Neuronal stem cell (in vitro differentiated cells): ENCODE measurements at regions not wholly inside any gene's neighbourhood (a gene's known extent, or its start where the extent isn't known, plus 50 kb on each side); places are given as distances from the start of the nearest gene placed in this dataset.

Experiments
- DNase-seq: peaks from one replicate; pipeline ENCODE4 v3.0.0-alpha.2; 2013; ENCODE audit warnings: low spot score
- H2AFZ ChIP-seq: one replicate; pipeline ENCODE4 v1.6.1; 2013; ENCODE audit warnings: mild to moderate bottlenecking, low read length, inconsistent platforms
- H2AK5ac ChIP-seq: 2 replicates; pipeline ENCODE4 v1.6.1; 2013; ENCODE audit warnings: low read depth, mild to moderate bottlenecking, inconsistent platforms, low read length, moderate library complexity, mixed read lengths
- H2BK120ac ChIP-seq: 2 replicates; pipeline ENCODE4 v1.6.1; 2013; ENCODE audit warnings: low read depth, mild to moderate bottlenecking, inconsistent platforms, low read length, moderate library complexity, mixed read lengths
- H2BK12ac ChIP-seq: one replicate; pipeline ENCODE4 v1.6.1; 2013; ENCODE audit warnings: low read length, inconsistent platforms
- H2BK15ac ChIP-seq: 2 replicates; pipeline ENCODE4 v1.6.1; 2013; ENCODE audit warnings: mild to moderate bottlenecking, low read length, inconsistent platforms, mixed read lengths
- H2BK5ac ChIP-seq: one replicate; pipeline ENCODE4 v1.6.1; 2013; ENCODE audit warnings: inconsistent platforms, mild to moderate bottlenecking, low read length, moderate library complexity
- H3K14ac ChIP-seq: one replicate; pipeline ENCODE4 v1.6.1; 2013; ENCODE audit warnings: low read length, inconsistent platforms
- H3K18ac ChIP-seq: 2 replicates; pipeline ENCODE4 v1.6.1; 2013; ENCODE audit warnings: low read length, inconsistent platforms
- H3K23ac ChIP-seq: 2 replicates; pipeline ENCODE4 v1.6.1; 2013; ENCODE audit warnings: low read depth, mild to moderate bottlenecking, mixed read lengths, low read length, inconsistent platforms; ENCODE audit not compliant: poor library complexity
- H3K27ac ChIP-seq: replicated peaks from 3 replicates; pipeline ENCODE4 v1.5.1; 2013; ENCODE audit warnings: low read length, inconsistent platforms
- H3K27me3 ChIP-seq, 3 experiments: 2 replicates each; pipeline ENCODE4 v1.6.1; 2013; ENCODE audit warnings: low read length in 3 of 3, mild to moderate bottlenecking in 2 of 3, inconsistent platforms in 1 of 3, low read depth in 1 of 3, mixed read lengths in 1 of 3, moderate library complexity in 1 of 3; ENCODE audit not compliant: control insufficient read depth in 3 of 3, insufficient read depth in 3 of 3
- H3K36me3 ChIP-seq, 2 donors: replicated peaks in 1 of 2; 2 replicates each; pipeline ENCODE4 v1.6.1; 2013; ENCODE audit warnings: low read length in 2 of 2; ENCODE audit not compliant: control insufficient read depth in 2 of 2, insufficient read depth in 2 of 2
- H3K4ac ChIP-seq: 2 replicates; pipeline ENCODE4 v1.6.1; 2013; ENCODE audit warnings: inconsistent platforms, mild to moderate bottlenecking, low read length, moderate library complexity
- H3K4me1 ChIP-seq, 2 donors: 1 replicate in 1 of 2; 2 replicates in 1 of 2; pipeline ENCODE4 v1.6.1; 2013; ENCODE audit warnings: low read length in 2 of 2, low read depth in 1 of 2; ENCODE audit not compliant: control insufficient read depth in 2 of 2, insufficient read depth in 1 of 2
- H3K4me2 ChIP-seq: one replicate; pipeline ENCODE4 v1.6.1; 2013; ENCODE audit warnings: mild to moderate bottlenecking, low read length, inconsistent platforms; ENCODE audit not compliant: insufficient read depth, poor library complexity, severe bottlenecking
- H3K4me3 ChIP-seq, 2 donors: 2 replicates each; pipeline ENCODE4 v1.5.1; 2013; ENCODE audit warnings: low read length in 2 of 2, mild to moderate bottlenecking in 2 of 2, inconsistent platforms in 1 of 2, moderate library complexity in 1 of 2
- H3K79me1 ChIP-seq: one replicate; pipeline ENCODE4 v1.6.1; 2013; ENCODE audit warnings: low read depth, mild to moderate bottlenecking, inconsistent platforms, low read length, moderate library complexity
- H3K9ac ChIP-seq: one replicate; pipeline ENCODE4 v1.6.1; 2013; ENCODE audit warnings: mild to moderate bottlenecking, low read depth, low read length, inconsistent platforms; ENCODE audit not compliant: poor library complexity
- H3K9me3 ChIP-seq, 2 donors: replicated peaks in 1 of 2; 2 replicates each; pipeline versions ENCODE3 to v1.6.1; 2013; ENCODE audit warnings: low read length in 2 of 2, mild to moderate bottlenecking in 2 of 2, inconsistent platforms in 1 of 2, low read depth in 1 of 2, mixed read lengths in 1 of 2, moderate library complexity in 1 of 2; ENCODE audit not compliant: control insufficient read depth in 2 of 2, insufficient read depth in 1 of 2
- H4K8ac ChIP-seq: one replicate; pipeline ENCODE4 v1.6.1; 2013; ENCODE audit warnings: low read depth, mild to moderate bottlenecking, inconsistent platforms, low read length, moderate library complexity
- H4K91ac ChIP-seq: one replicate; pipeline ENCODE4 v1.6.1; 2013; ENCODE audit warnings: low read length, low read depth, mild to moderate bottlenecking, inconsistent platforms; ENCODE audit not compliant: poor library complexity
- WGBS, 2 donors: extraction: QIAGEN DNeasy Blood & Tissue Kit; methylation state at CpG; one replicate each; pipeline ENCODE4 v1.1.7; 2013; ENCODE audit warnings: missing lambda C conversion rate in 2 of 2, mixed read lengths in 1 of 2; ENCODE audit not compliant: insufficient read length in 2 of 2, insufficient replicate concordance in 1 of 2; ENCODE audit errors: extremely low coverage in 2 of 2; 5-methylcytosine and 5-hydroxymethylcytosine counted together

GRCh38 chr1:115907092-115907491 is 66.2 kb upstream of the NHLH2 start:
- Histone ChIP-seq H3K36me3 (no peaks in the 10 kb centered on the region), H3K9ac (no peak overlapping the region), H4K8ac (no peak overlapping the region), H3K9me3 (no peaks in the 10 kb centered on the region), H2BK12ac (no peak overlapping the region), H2BK15ac (no peak overlapping the region), H3K23ac (no peak overlapping the region), H3K4me2 (no peak overlapping the region), H4K91ac (no peak overlapping the region), H3K4me3 (no peak overlapping the region), H2BK120ac (no peak overlapping the region), H3K4me1 (peaks cover 0 to 8% of the 10 kb centered on the region in 2 donors), H2AFZ (no peak overlapping the region), H3K79me1 (no peaks in the 10 kb centered on the region), H3K27me3 (no peaks in the 10 kb centered on the region), H3K18ac (no peak overlapping the region), H2AK5ac (no peak overlapping the region), H3K27ac (no peak overlapping the region), H3K4ac (no peak overlapping the region), H2BK5ac (no peak overlapping the region), H3K14ac (no peak overlapping the region)
- WGBS, 2 donors: no CpG with 5 or more reads among the region's 2 CpGs
- DNase-seq: no peak

DNA sequence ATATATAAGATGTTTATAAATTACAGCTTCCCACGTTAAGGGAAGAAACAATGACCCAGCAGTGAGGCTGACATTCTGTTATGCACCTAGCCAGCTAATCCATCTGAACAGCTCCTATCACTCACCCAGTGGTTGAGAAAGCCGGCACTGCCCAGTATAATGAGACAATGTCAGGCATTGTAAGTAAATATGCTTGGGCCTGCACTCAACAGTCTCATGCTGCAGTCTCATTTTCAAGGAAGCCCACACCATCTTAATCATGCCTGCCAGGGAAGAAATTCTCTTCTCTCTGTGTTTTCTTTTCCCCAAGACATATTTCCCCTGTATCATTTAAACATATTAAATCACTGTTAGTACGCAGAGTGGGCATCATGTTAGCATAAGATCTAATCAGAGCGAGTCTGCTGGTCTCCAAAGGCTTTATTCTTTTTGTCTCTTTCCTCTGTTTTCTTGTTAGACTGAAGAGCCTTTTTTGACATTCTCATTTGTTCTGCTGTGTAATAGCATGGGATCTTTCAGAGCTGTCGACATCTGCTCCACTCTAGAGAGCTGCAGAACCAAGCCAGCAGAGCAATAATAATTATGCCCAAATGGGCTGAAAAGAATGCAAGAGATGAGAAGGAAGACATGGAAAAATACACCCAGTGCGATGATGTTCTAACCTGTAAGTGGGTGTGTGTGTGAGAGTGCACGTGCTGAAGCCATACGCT is 67.6 kb upstream of the SLC22A15 start:
- Histone ChIP-seq H3K4me3 (no peak overlapping the region), H3K9me3 (no peaks in the 10 kb centered on the region), H3K4me1 (peaks cover 0 to 8% of the 10 kb centered on the region in 2 donors), H3K14ac (no peak overlapping the region), H3K36me3 (no peaks in the 10 kb centered on the region), H3K27me3 (no peaks in the 10 kb centered on the region), H3K79me1 (no peaks in the 10 kb centered on the region), H2BK15ac (no peak overlapping the region), H3K4me2 (no peak overlapping the region), H2AK5ac (no peak overlapping the region), H2BK120ac (no peak overlapping the region), H2BK12ac (no peak overlapping the region), H3K18ac (no peak overlapping the region), H3K27ac (no peak overlapping the region), H3K23ac (no peak overlapping the region), H4K91ac (no peak overlapping the region), H4K8ac (no peak overlapping the region), H3K4ac (no peak overlapping the region), H3K9ac (no peak overlapping the region), H2BK5ac (no peak overlapping the region), H2AFZ (no peak overlapping the region)
- DNase-seq: peak; percentile 15
- WGBS, 2 donors: no CpG with 5 or more reads among the region's 8 CpGs

GRCh38 chr1:115910231-115910630 is 66.1 kb upstream of the SLC22A15 start:
- H3K27ac ChIP-seq: no peak overlapping the region
- H3K4ac ChIP-seq: no peak overlapping the region
- no peak overlapping the region for H2BK120ac ChIP-seq
- H3K18ac ChIP-seq: no peak overlapping the region
- H3K9me3 ChIP-seq: no peaks in the 10 kb centered on the region
- no peak overlapping the region for H2BK15ac ChIP-seq
- no CpG with 5 or more reads among the region's 2 CpGs for whole genome bisulfite sequencing, 2 donors
- no peak overlapping the region for H2AK5ac ChIP-seq
- no peak overlapping the region for H3K14ac ChIP-seq
- no peak overlapping the region for H3K9ac ChIP-seq
- no peak overlapping the region for H2BK12ac ChIP-seq
- H4K91ac ChIP-seq: no peak overlapping the region
- no peak overlapping the region for H3K4me3 ChIP-seq
- H3K4me1 ChIP-seq: peaks cover 0 to 8% of the 10 kb centered on the region in 2 donors
- H2AFZ ChIP-seq: no peak overlapping the region
- H4K8ac ChIP-seq: no peak overlapping the region
- H2BK5ac ChIP-seq: no peak overlapping the region
- H3K23ac ChIP-seq: no peak overlapping the region
- no peaks in the 10 kb centered on the region for H3K79me1 ChIP-seq
- no peaks in the 10 kb centered on the region for H3K27me3 ChIP-seq
- no peak overlapping the region for H3K4me2 ChIP-seq
- no peaks in the 10 kb centered on the region for H3K36me3 ChIP-seq
- no peak for DNase-seq

DNA sequence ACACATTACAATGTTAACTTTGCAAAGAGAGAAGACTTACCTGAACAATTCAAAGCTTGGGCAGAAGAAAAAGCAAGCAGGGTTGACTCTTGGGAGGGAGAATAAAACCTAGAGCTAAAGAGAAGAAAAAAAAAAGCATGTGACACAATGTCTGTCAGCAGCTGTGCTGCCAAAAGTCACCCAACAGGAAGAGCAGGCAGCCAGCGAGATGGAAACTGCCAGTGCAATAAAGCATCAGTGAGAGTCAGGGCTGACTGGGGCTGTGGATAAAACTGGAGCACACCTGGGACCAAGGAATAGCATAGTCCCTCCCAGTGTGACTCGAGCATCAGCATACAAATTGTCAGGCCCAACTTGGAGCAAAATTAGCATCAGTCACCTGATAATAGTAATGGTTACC is 65.0 kb upstream of the SLC22A15 start:
- Histone ChIP-seq H2BK5ac (no peak overlapping the region), H3K18ac (no peak overlapping the region), H3K4ac (no peak overlapping the region), H4K91ac (no peak overlapping the region), H4K8ac (no peak overlapping the region), H3K4me2 (no peak overlapping the region), H3K79me1 (no peaks in the 10 kb centered on the region), H2BK12ac (no peak overlapping the region), H3K4me1 (peaks cover 0 to 8% of the 10 kb centered on the region in 2 donors), H2BK15ac (no peak overlapping the region), H2AFZ (no peak overlapping the region), H3K9ac (no peak overlapping the region), H2AK5ac (no peak overlapping the region), H2BK120ac (no peak overlapping the region), H3K4me3 (no peak overlapping the region), H3K9me3 (no peaks in the 10 kb centered on the region), H3K27me3 (no peaks in the 10 kb centered on the region), H3K36me3 (no peaks in the 10 kb centered on the region), H3K14ac (no peak overlapping the region), H3K27ac (no peak overlapping the region), H3K23ac (no peak overlapping the region)
- no peak for DNase-seq
- WGBS, 2 donors: no CpG with 5 or more reads among the region's 2 CpGs
